ENCODE measurements at regions not wholly inside any gene's neighbourhood (a gene's known extent, or its start where the extent isn't known, plus 50 kb on each side); places are given as distances from the start of the nearest gene placed in this dataset.

- TF ChIP-seq CTCF (conservative IDR thresholded peaks at IDR 0.05) (no peak), ZFX (IDR thresholded peaks at IDR 0.05) (no peak)
- H3K27ac ChIP-seq: no peak overlapping the region
These were observed 58.1 kb upstream of the ERG start for GRCh38 chr21:38556390-38556789.

- TF ChIP-seq ZFX (IDR thresholded peaks at IDR 0.05) (no peak), CTCF (conservative IDR thresholded peaks at IDR 0.05) (no peak)
- no peak overlapping the region for H3K27ac ChIP-seq
These were observed 62.9 kb upstream of the ERG start for GRCh38 chr21:38561205-38561604.

- no peak for TF ChIP-seq ZFX (IDR thresholded peaks at IDR 0.05)
- no peak for TF ChIP-seq CTCF (conservative IDR thresholded peaks at IDR 0.05)
- no peak overlapping the region for H3K27ac ChIP-seq
These were observed 63.6 kb upstream of the ERG start for GRCh38 chr21:38561613-38562581.

DNA sequence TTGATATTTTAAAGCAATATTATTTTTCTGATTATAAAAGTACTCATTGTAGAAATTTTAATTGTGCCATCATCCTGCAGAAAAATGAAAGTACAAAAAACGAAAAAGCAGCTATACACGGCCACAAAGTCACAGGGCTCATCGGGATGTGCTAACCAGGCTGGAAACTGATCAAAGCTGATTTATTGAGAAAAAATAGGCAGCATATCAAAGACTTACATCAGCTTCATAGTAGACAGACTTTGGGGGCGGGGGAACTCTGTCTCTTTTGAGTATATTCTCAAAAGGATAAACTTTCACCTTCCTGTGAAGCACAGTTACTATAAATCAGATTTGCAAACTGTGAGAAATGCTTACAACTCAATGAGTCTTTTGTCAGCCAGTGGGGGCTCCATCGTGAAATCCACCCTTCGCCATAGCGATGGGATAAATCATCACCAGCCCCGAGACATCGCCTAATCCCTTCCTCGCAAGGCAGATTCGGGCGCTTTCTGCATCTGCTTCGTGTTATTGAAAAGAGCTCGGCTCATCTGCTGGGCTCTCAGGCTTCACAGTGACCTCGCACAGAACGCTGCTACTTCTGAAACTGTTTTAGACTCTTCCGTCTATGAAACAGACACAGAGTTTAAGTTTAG, 69.2 kb upstream of the ERG start:
- TF ChIP-seq ZFX (IDR thresholded peaks at IDR 0.05): no peak
- TF ChIP-seq CTCF (conservative IDR thresholded peaks at IDR 0.05): no peak
- H3K27ac ChIP-seq: no peak overlapping the region

GRCh38 chr21:38567970-38568360, 69.7 kb upstream of the ERG start:
- H3K27ac ChIP-seq: no peak overlapping the region
- TF ChIP-seq ZFX (IDR thresholded peaks at IDR 0.05) (no peak), CTCF (conservative IDR thresholded peaks at IDR 0.05) (no peak)

- H3K27ac ChIP-seq: no peak overlapping the region
- TF ChIP-seq ZFX (IDR thresholded peaks at IDR 0.05): no peak
These were observed 71.5 kb upstream of the ERG start for GRCh38 chr21:38569733-38570132.

- TF ChIP-seq ZFX (IDR thresholded peaks at IDR 0.05) (no peak), CTCF (conservative IDR thresholded peaks at IDR 0.05) (no peak)
- H3K27ac ChIP-seq: no peak overlapping the region
These were observed 72.3 kb upstream of the ERG start for GRCh38 chr21:38570596-38570995.
